Gastroesophageal sphincter (tissue), 4 donors: ENCODE measurements at regions not wholly inside any gene's neighbourhood (a gene's known extent, or its start where the extent isn't known, plus 50 kb on each side); places are given as distances from the start of the nearest gene placed in this dataset.
A peak's percentile ranks its signal among the peaks of the same experiment; 100 is the strongest.
"Not testable (repeated sequence)": the region's sequence is repeated elsewhere in the genome, so short reads cannot be mapped to it uniquely, and the experiment has no call there.

Experiments
- ATAC-seq: fragments of 150-250 bp; one replicate; pipeline ENCODE4 v1.9.1; 2016; ENCODE audit warnings: mild to moderate bottlenecking, moderate library complexity
- H3K27ac ChIP-seq, 4 donors: fragments of 200-600 bp; sonication (generic) in 3 of 4; 1 replicate in 3 of 4; 2 replicates in 1 of 4; pipeline ENCODE4 v1.5.1; 2016 to 2019
- H3K27me3 ChIP-seq: fragments of 200-600 bp; sonication (generic); one replicate; pipeline ENCODE4 v1.5.1; 2019
- H3K36me3 ChIP-seq, 2 donors: fragments of 200-600 bp; sonication (generic); one replicate each; pipeline ENCODE4 v1.5.1; 2019; ENCODE audit warnings: control low read depth in 1 of 2
- H3K4me1 ChIP-seq, 3 donors: fragments of 200-600 bp; sonication (generic); 1 replicate in 2 of 3; 2 replicates in 1 of 3; pipeline ENCODE4 v1.5.1; 2016 to 2019; ENCODE audit warnings: control low read depth in 2 of 3
- H3K4me3 ChIP-seq, 2 donors: fragments of 200-600 bp; sonication (generic); one replicate each; pipeline ENCODE4 v1.5.1; 2019; ENCODE audit warnings: mild to moderate bottlenecking in 1 of 2, moderate library complexity in 1 of 2
- H3K9me3 ChIP-seq, 3 donors: fragments of 200-600 bp; sonication (generic); one replicate each; pipeline ENCODE4 v1.5.1; 2017 to 2019; ENCODE audit warnings: control low read depth in 2 of 3
- CTCF ChIP-seq, 4 experiments: fragments of 200-600 bp in 2 of 4; fragments of 450-650 bp in 2 of 4; sonication (generic) in 1 of 4; IDR thresholded peaks; one replicate each; pipeline ENCODE4 v1.5.1; 2017 to 2019; ENCODE audit warnings: antibody characterized with exemption in 4 of 4, mild to moderate bottlenecking in 2 of 4, moderate library complexity in 2 of 4
- EP300 ChIP-seq: sonication (generic); formaldehyde crosslinking; IDR thresholded peaks from one replicate; pipeline ENCODE4 v1.6.1; 2017; ENCODE audit warnings: antibody characterized with exemption, mild to moderate bottlenecking
- POLR2A ChIP-seq, 2 donors: fragments of 450-650 bp; IDR thresholded peaks; one replicate each; pipeline ENCODE4 v1.6.1; 2017; ENCODE audit warnings: antibody characterized with exemption in 2 of 2, mild to moderate bottlenecking in 2 of 2, moderate library complexity in 1 of 2
- POLR2AphosphoS5 ChIP-seq: sonication (generic); formaldehyde crosslinking; IDR thresholded peaks from one replicate; pipeline ENCODE4 v1.6.1; 2017; ENCODE audit warnings: antibody characterized with exemption
- WGBS, 2 donors: methylation state at CpG; one replicate each; pipeline ENCODE4 v1.1.5; 2018; ENCODE audit warnings: low coverage in 1 of 2; 5-methylcytosine and 5-hydroxymethylcytosine counted together

GRCh38 chr2:175599966-175600831 is 401.9 kb downstream of the LNPK start:
- WGBS, 2 donors = 57 to 67% methylated on average over 6 of the region's 7 CpGs
- H3K4me1 ChIP-seq = no peaks in the 10 kb centered on the region
- no peaks in the 10 kb centered on the region for H3K9me3 ChIP-seq
- no peak overlapping the region for H3K4me3 ChIP-seq
- H3K36me3 ChIP-seq = no peaks in the 10 kb centered on the region
- ATAC-seq = peak; percentile 82
- H3K27ac ChIP-seq = peak overlapping the region in 1 of 4 donors; percentile 1
- TF ChIP-seq POLR2AphosphoS5 = no peak
- TF ChIP-seq CTCF (IDR thresholded peaks at IDR 0.05) = no peak
- no peak for TF ChIP-seq POLR2A (IDR thresholded peaks at IDR 0.05)
- TF ChIP-seq EP300 = no peak
- no peaks in the 10 kb centered on the region for H3K27me3 ChIP-seq

GRCh38 chr2:175597286-175597685 is 404.8 kb downstream of the LNPK start:
- Histone ChIP-seq H3K27me3 (no peaks in the 10 kb centered on the region), H3K27ac (no peak overlapping the region), H3K36me3 (no peaks in the 10 kb centered on the region), H3K4me3 (no peak overlapping the region), H3K9me3 (no peaks in the 10 kb centered on the region), H3K4me1 (no peaks in the 10 kb centered on the region)
- TF ChIP-seq EP300 (no peak), CTCF (IDR thresholded peaks at IDR 0.05) (no peak), POLR2A (IDR thresholded peaks at IDR 0.05) (no peak), POLR2AphosphoS5 (no peak)
- no peak for ATAC-seq

- WGBS, 2 donors = 81 to 96% methylated on average over 3 to 4 of the region's 4 CpGs
- no peak for TF ChIP-seq CTCF (IDR thresholded peaks at IDR 0.05)
- H3K36me3 ChIP-seq = no peaks in the 10 kb centered on the region
- no peak for ATAC-seq
- no peaks in the 10 kb centered on the region for H3K4me1 ChIP-seq
- H3K27ac ChIP-seq = no peak overlapping the region
- H3K9me3 ChIP-seq = no peaks in the 10 kb centered on the region
- no peak overlapping the region for H3K4me3 ChIP-seq
- H3K27me3 ChIP-seq = no peaks in the 10 kb centered on the region
Measured at GRCh38 chr2:175595139-175595538, 406.9 kb downstream of the LNPK start.

- H3K4me3 ChIP-seq, ATAC-seq, H3K4me1 ChIP-seq, H3K27ac ChIP-seq, H3K36me3 ChIP-seq, H3K9me3 ChIP-seq, H3K27me3 ChIP-seq: not testable (repeated sequence)
- WGBS, 2 donors = 20 to 96% methylated on average over 1 to 12 of the region's 32 CpGs
Measured at GRCh38 chr2:175593686-175594525, 408.2 kb downstream of the LNPK start.

- not testable (repeated sequence) for H3K36me3 ChIP-seq, H3K27me3 ChIP-seq, H3K4me1 ChIP-seq, ATAC-seq, H3K27ac ChIP-seq, H3K4me3 ChIP-seq, H3K9me3 ChIP-seq
- no CpG with 5 or more reads among the region's 1 CpG for WGBS, 2 donors
Measured at GRCh38 chr2:175588213-175588612, 406.7 kb upstream of the ATP5MC3 start.

GRCh38 chr2:175585496-175585895 is 404.0 kb upstream of the ATP5MC3 start:
- H3K4me3 ChIP-seq = no peak overlapping the region
- 78 to 83% methylated on average over 1 of the region's 1 CpG for WGBS, 2 donors
- H3K4me1 ChIP-seq = no peaks in the 10 kb centered on the region
- ATAC-seq = no peak
- no peaks in the 10 kb centered on the region for H3K36me3 ChIP-seq
- H3K27me3 ChIP-seq = no peaks in the 10 kb centered on the region
- H3K9me3 ChIP-seq = no peaks in the 10 kb centered on the region
- H3K27ac ChIP-seq = no peak overlapping the region
- TF ChIP-seq POLR2A (IDR thresholded peaks at IDR 0.05) (no peak), POLR2AphosphoS5 (no peak), EP300 (no peak), CTCF (IDR thresholded peaks at IDR 0.05) (no peak)
